IMR-90 (cell line): ENCODE measurements at regions not wholly inside any gene's neighbourhood (a gene's known extent, or its start where the extent isn't known, plus 50 kb on each side); places are given as distances from the start of the nearest gene placed in this dataset.

Source experiments
- ATAC-seq: fragments of 200-7000 bp; cut with Tn5 transposase; 2 replicates; pipeline ENCODE4 v1.9.1; 2020; ENCODE audit warnings: low read depth, mild to moderate bottlenecking, moderate library complexity
- BruUV-seq: library from RNA; stranded (reverse); fragments of 400-500 nt; replicated peaks from 2 replicates; lab custom pipeline; 2021; lab: Mats Ljungman, UMichigan
- CTCF ChIA-PET: fragments of 300-600 bp; formaldehyde crosslinking; extraction: SDS; loops from one replicate; lab custom pipeline; 2021; ENCODE audit warnings: antibody characterized with exemption; lab: Yijun Ruan, JAX
- POLR2A ChIA-PET: fragments of 300-600 bp; sonication (Branson Sonifier 250); formaldehyde crosslinking; loops from one replicate; lab custom pipeline; 2022; ENCODE audit warnings: antibody characterized with exemption; ENCODE audit not compliant: unreplicated experiment; lab: Charles Lee
- DNase-seq: peaks from one replicate; pipeline ENCODE4 v3.0.0; 2013
- H2AFZ ChIP-seq: replicated peaks from 2 replicates; pipeline ENCODE3; 2013; ENCODE audit warnings: low read length, mild to moderate bottlenecking; ENCODE audit not compliant: poor library complexity
- H2AK5ac ChIP-seq: 2 replicates; pipeline ENCODE4 v1.6.1; 2013; ENCODE audit warnings: low read depth, low read length, inconsistent platforms
- H2AK9ac ChIP-seq: replicated peaks from 2 replicates; pipeline ENCODE3; 2013; ENCODE audit warnings: mild to moderate bottlenecking, low read depth, low read length, moderate library complexity; ENCODE audit not compliant: poor library complexity
- H2BK120ac ChIP-seq: 2 replicates; pipeline ENCODE4 v1.6.1; 2013; ENCODE audit warnings: low read depth, low read length, inconsistent platforms
- H2BK15ac ChIP-seq: 3 replicates; pipeline ENCODE4 v1.6.1; 2013; ENCODE audit warnings: low read depth, low read length, inconsistent platforms
- H2BK20ac ChIP-seq: 2 replicates; pipeline ENCODE4 v1.6.1; 2013; ENCODE audit warnings: low read depth, mild to moderate bottlenecking, inconsistent platforms, low read length, moderate library complexity
- H2BK5ac ChIP-seq: 2 replicates; pipeline ENCODE4 v1.6.1; 2013; ENCODE audit warnings: mild to moderate bottlenecking, low read depth, low read length, inconsistent platforms; ENCODE audit not compliant: poor library complexity, severe bottlenecking
- H3K14ac ChIP-seq: replicated peaks from 2 replicates; pipeline ENCODE4 v1.6.1; 2013; ENCODE audit warnings: low read depth, low read length, inconsistent platforms
- H3K18ac ChIP-seq: 2 replicates; pipeline ENCODE4 v1.6.1; 2013; ENCODE audit warnings: low read depth, low read length, control low read depth
- H3K23ac ChIP-seq: 2 replicates; pipeline ENCODE4 v1.6.1; 2013; ENCODE audit warnings: low read depth, low read length, inconsistent platforms
- H3K27ac ChIP-seq: 2 replicates; pipeline ENCODE4 v1.5.1; 2013; ENCODE audit warnings: mild to moderate bottlenecking, control low read depth, low read length; ENCODE audit not compliant: insufficient read depth
- H3K27me3 ChIP-seq: 2 replicates; pipeline ENCODE4 v1.6.1; 2013; ENCODE audit warnings: low read length; ENCODE audit not compliant: control insufficient read depth, insufficient read depth
- H3K36me3 ChIP-seq: 2 replicates; pipeline ENCODE4 v1.6.1; 2013; ENCODE audit warnings: low read length, mixed read lengths; ENCODE audit not compliant: control insufficient read depth, insufficient read depth
- H3K4ac ChIP-seq: 2 replicates; pipeline ENCODE4 v1.6.1; 2013; ENCODE audit warnings: low read depth, low read length, inconsistent platforms
- H3K4me1 ChIP-seq: 2 replicates; pipeline ENCODE4 v1.6.1; 2013; ENCODE audit warnings: low read length, mixed read lengths; ENCODE audit not compliant: control insufficient read depth, insufficient read depth
- H3K4me2 ChIP-seq: 2 replicates; pipeline ENCODE4 v1.6.1; 2013; ENCODE audit warnings: low read depth, mild to moderate bottlenecking, control low read depth, low read length, moderate library complexity
- H3K4me3 ChIP-seq: 2 replicates; pipeline ENCODE4 v1.5.1; 2013; ENCODE audit warnings: low read depth, mild to moderate bottlenecking, control low read depth, low read length, moderate library complexity; ENCODE audit not compliant: insufficient read depth
- H3K56ac ChIP-seq: 2 replicates; pipeline ENCODE4 v1.6.1; 2013; ENCODE audit warnings: low read length, inconsistent platforms; ENCODE audit not compliant: insufficient read depth; ENCODE audit errors: extremely low read depth
- H3K79me1 ChIP-seq, 2 experiments: 2 replicates each; pipeline ENCODE4 v1.6.1; 2013; ENCODE audit warnings: low read length in 2 of 2, inconsistent platforms in 1 of 2, low read depth in 1 of 2
- H3K9ac ChIP-seq: 2 replicates; pipeline ENCODE4 v1.6.1; 2013; ENCODE audit warnings: low read depth, low read length, control low read depth
- H3K9me1 ChIP-seq: 2 replicates; pipeline ENCODE4 v1.6.1; 2013; ENCODE audit warnings: low read length, inconsistent platforms; ENCODE audit not compliant: insufficient read depth
- H3K9me3 ChIP-seq: 2 replicates; pipeline ENCODE4 v1.6.1; 2013; ENCODE audit warnings: low read length; ENCODE audit not compliant: control insufficient read depth, insufficient read depth
- H4K20me1 ChIP-seq: 2 replicates; pipeline ENCODE4 v1.6.1; 2013; ENCODE audit warnings: low read length, inconsistent platforms; ENCODE audit not compliant: insufficient read depth
- H4K5ac ChIP-seq: 2 replicates; pipeline ENCODE4 v1.6.1; 2013; ENCODE audit warnings: mild to moderate bottlenecking, low read depth, low read length, control low read depth
- H4K8ac ChIP-seq, 2 experiments: 2 replicates each; pipeline ENCODE4 v1.6.1; 2013; ENCODE audit warnings: low read depth in 2 of 2, low read length in 2 of 2, control low read depth in 1 of 2, inconsistent platforms in 1 of 2
- H4K91ac ChIP-seq: 2 replicates; pipeline ENCODE4 v1.6.1; 2013; ENCODE audit warnings: low read depth, low read length, inconsistent platforms; ENCODE audit not compliant: insufficient read depth
- BHLHE40 ChIP-seq: fragments of 150-350 bp; IDR thresholded peaks from 2 replicates; pipeline ENCODE4 v1.6.1; 2016; ENCODE audit warnings: mild to moderate bottlenecking, low read depth, low read length
- CEBPB ChIP-seq: IDR thresholded peaks from 2 replicates; pipeline ENCODE4 v1.6.1; 2012; ENCODE audit warnings: low read depth, low read length, improper control_type of control experiment
- CHD1 ChIP-seq: IDR thresholded peaks from 2 replicates; pipeline ENCODE4 v1.6.1; 2012; ENCODE audit warnings: low read depth, low read length, improper control_type of control experiment
- CTCF ChIP-seq: conservative IDR thresholded peaks from 2 replicates; pipeline ENCODE4 v1.5.1; 2012; ENCODE audit warnings: mild to moderate bottlenecking, low read depth, low read length, improper control_type of control experiment
- FOS ChIP-seq: fragments of 150-350 bp; IDR thresholded peaks from 2 replicates; pipeline ENCODE4 v1.6.1; 2016; ENCODE audit warnings: low read depth, low read length
- MAFK ChIP-seq: IDR thresholded peaks from 2 replicates; pipeline ENCODE4 v1.6.1; 2012; ENCODE audit warnings: low read depth, low read length, improper control_type of control experiment
- MAZ ChIP-seq: IDR thresholded peaks from 2 replicates; pipeline ENCODE4 v1.6.1; 2012; ENCODE audit warnings: low read depth, mild to moderate bottlenecking, low read length, improper control_type of control experiment, moderate library complexity, borderline replicate concordance
- MXI1 ChIP-seq: IDR thresholded peaks from 2 replicates; pipeline ENCODE4 v1.6.1; 2012; ENCODE audit warnings: low read depth, mild to moderate bottlenecking, low read length, moderate library complexity, borderline replicate concordance
- NFE2L2 ChIP-seq: fragments of 150-350 bp; IDR thresholded peaks from 2 replicates; pipeline ENCODE4 v1.6.1; 2016; ENCODE audit warnings: low read depth, mild to moderate bottlenecking, low read length
- POLR2A ChIP-seq: IDR thresholded peaks from 2 replicates; pipeline ENCODE4 v1.6.1; 2012; ENCODE audit warnings: mild to moderate bottlenecking, low read depth, low read length
- RAD21 ChIP-seq: IDR thresholded peaks from 2 replicates; pipeline ENCODE4 v1.6.1; 2012; ENCODE audit warnings: low read length, improper control_type of control experiment
- RCOR1 ChIP-seq: IDR thresholded peaks from 2 replicates; pipeline ENCODE4 v1.6.1; 2012; ENCODE audit warnings: mild to moderate bottlenecking, low read length, improper control_type of control experiment; ENCODE audit not compliant: insufficient replicate concordance
- SMC3 ChIP-seq: fragments of 150-350 bp; IDR thresholded peaks from 2 replicates; pipeline ENCODE4 v1.6.1; 2016; ENCODE audit warnings: low read depth, mild to moderate bottlenecking, antibody characterized with exemption, low read length, moderate library complexity
- USF2 ChIP-seq: fragments of 150-350 bp; IDR thresholded peaks from 2 replicates; pipeline ENCODE4 v1.6.1; 2017; ENCODE audit warnings: mild to moderate bottlenecking, antibody characterized with exemption, low read length, low read depth
- WGBS, 2 experiments: methylation state at CpG; one replicate each; pipeline versions ENCODE4 v1.1.5 to v1.1.7; 2013; ENCODE audit warnings: missing lambda C conversion rate in 2 of 2; ENCODE audit not compliant: insufficient read length in 1 of 2; ENCODE audit errors: extremely low coverage in 2 of 2; 5-methylcytosine and 5-hydroxymethylcytosine counted together
- dilution Hi-C: fragments of 300-500 bp; cut with HindIII; formaldehyde crosslinking; loops from one replicate; pipeline ENCODE4 v1.14.3; 2018; ENCODE audit warnings: low sequenced_read_pairs; ENCODE audit not compliant: unreplicated experiment
- in situ Hi-C: fragments of 300-500 bp; cut with MboI; formaldehyde crosslinking; loops from 3 replicates; pipeline ENCODE4 v1.14.3; 2019; ENCODE audit warnings: low sequenced_read_pairs, inconsistent platforms, mixed read lengths
- intact Hi-C: fragments of 100-400 bp; cut with micrococcal nuclease; formaldehyde crosslinking; loops from 2 replicates; pipeline ENCODE4 v1.10.0; 2022
- TF ChIP-seq, protein P1 (sequence below): fragments of 150-350 bp; IDR thresholded peaks from 2 replicates; pipeline ENCODE4 v1.6.1; 2016; ENCODE audit warnings: low read depth, mild to moderate bottlenecking, low read length, moderate library complexity, borderline replicate concordance

- dilution Hi-C loops (no loop called here), intact Hi-C loops (no loop called here), in situ Hi-C loops (no loop called here)
- H3K79me1 ChIP-seq: no peaks in the 10 kb centered on the region
- H3K14ac ChIP-seq: no peak overlapping the region
- no peak overlapping the region for H4K8ac ChIP-seq
- H4K5ac ChIP-seq: no peak overlapping the region
- H2AK5ac ChIP-seq: no peak overlapping the region
- no peak overlapping the region for H3K23ac ChIP-seq
- H4K20me1 ChIP-seq: no peaks in the 10 kb centered on the region
- H3K4me2 ChIP-seq: no peak overlapping the region
- no peak for ATAC-seq
- H2BK5ac ChIP-seq: no peak overlapping the region
- H3K4me3 ChIP-seq: no peak overlapping the region
- H2AK9ac ChIP-seq: no peak overlapping the region
- ChIA-PET POLR2A (no interaction called here), CTCF (no interaction called here)
- no peaks in the 10 kb centered on the region for H3K36me3 ChIP-seq
- H3K27ac ChIP-seq: no peak overlapping the region
- no peaks in the 10 kb centered on the region for H3K4me1 ChIP-seq
- H3K27me3 ChIP-seq: no peaks in the 10 kb centered on the region
- H3K4ac ChIP-seq: no peak overlapping the region
- H2AFZ ChIP-seq: no peak overlapping the region
- DNase-seq: no peak
- no peak for TF ChIP-seq NFE2L2
- TF ChIP-seq RAD21: no peak
- TF ChIP-seq CTCF: no peak
- no peak for TF ChIP-seq CHD1
- TF ChIP-seq MAZ: no peak
- TF ChIP-seq RCOR1: no peak
- no peak for TF ChIP-seq POLR2A
- TF ChIP-seq CEBPB: no peak
- TF ChIP-seq MAFK: no peak
- no peak for TF ChIP-seq BHLHE40
- no peak for TF ChIP-seq SMC3
- TF ChIP-seq USF2: no peak
- no peak for TF ChIP-seq FOS
- TF ChIP-seq MXI1: no peak
- TF ChIP-seq, protein P1, sequence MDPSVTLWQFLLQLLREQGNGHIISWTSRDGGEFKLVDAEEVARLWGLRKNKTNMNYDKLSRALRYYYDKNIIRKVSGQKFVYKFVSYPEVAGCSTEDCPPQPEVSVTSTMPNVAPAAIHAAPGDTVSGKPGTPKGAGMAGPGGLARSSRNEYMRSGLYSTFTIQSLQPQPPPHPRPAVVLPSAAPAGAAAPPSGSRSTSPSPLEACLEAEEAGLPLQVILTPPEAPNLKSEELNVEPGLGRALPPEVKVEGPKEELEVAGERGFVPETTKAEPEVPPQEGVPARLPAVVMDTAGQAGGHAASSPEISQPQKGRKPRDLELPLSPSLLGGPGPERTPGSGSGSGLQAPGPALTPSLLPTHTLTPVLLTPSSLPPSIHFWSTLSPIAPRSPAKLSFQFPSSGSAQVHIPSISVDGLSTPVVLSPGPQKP: no peak
- no peaks in the 10 kb centered on the region for H3K9me1 ChIP-seq
- WGBS, 2 experiments: no CpG with 5 or more reads among the region's 2 CpGs
- H3K9ac ChIP-seq: no peak overlapping the region
- H2BK20ac ChIP-seq: no peak overlapping the region
- H4K91ac ChIP-seq: no peak overlapping the region
- H3K18ac ChIP-seq: no peak overlapping the region
- H3K56ac ChIP-seq: no peak overlapping the region
- peaks cover 2% of the 10 kb centered on the region; the same call in 1 of the 2 replicates for H3K9me3 ChIP-seq
- no TSS peak for BruUV-seq
- no peak overlapping the region for H2BK120ac ChIP-seq
- H2BK15ac ChIP-seq: no peak overlapping the region
These were observed 635.1 kb upstream of the ZNF385D start for GRCh38 chr3:22386107-22386506.
